ENCODE measurements at regions not wholly inside any gene's neighbourhood (a gene's known extent, or its start where the extent isn't known, plus 50 kb on each side); places are given as distances from the start of the nearest gene placed in this dataset.

DNA sequence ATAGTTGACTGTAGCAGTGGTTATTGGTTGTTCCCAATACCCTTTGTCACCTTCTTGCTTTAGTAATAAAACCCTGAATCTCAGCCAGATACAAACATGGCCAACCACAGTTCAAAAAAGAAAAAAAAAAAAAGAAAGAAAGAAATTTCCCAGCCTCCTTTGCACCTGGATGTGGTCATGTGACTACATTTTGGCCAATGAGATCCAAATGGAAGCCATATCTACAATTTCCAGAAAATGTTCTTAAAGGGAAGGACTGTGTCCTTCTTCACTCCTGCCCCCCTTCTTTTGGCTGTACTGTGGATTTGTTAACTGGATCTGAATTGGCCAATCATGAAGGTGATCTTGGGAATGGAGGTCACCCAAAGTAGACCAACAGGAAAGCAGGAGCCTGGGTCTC is 141.9 kb downstream of the SOX9 start:
- no peak for DNase-seq

DNA sequence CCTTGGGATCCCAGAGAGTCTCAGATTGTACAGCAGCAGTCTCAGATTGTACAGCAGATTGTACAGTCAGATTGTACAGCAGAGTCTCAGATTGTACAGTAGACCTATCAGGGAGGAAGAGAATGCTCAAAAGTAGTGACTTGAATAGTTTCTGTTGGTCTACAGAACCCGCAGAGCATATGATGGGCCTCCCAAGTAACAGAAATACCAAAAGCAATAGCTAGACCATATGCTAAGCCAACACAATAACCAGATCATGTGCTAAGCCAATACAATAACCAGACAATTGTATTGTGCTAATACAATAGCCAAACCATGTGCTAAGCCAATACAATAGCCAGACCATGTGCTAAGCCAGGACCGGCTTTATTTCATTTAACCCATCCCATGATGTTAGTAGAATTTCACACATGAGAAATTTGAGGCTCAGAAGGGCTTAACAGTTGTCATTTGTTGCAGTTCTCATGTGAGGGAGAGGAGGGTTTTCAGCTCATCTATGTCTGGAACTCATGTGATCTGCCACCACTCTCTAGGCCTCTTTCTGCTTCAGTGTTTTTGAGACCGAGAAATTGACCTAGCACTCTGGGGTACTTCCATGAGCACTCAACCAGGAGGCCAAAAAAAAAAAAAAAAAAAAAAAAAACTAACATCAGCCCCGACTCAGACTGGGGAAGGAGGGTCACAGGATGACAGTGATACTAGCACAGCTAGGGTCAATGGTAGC is 144.0 kb downstream of the SOX9 start:
- DNase-seq, result no peak

DNA sequence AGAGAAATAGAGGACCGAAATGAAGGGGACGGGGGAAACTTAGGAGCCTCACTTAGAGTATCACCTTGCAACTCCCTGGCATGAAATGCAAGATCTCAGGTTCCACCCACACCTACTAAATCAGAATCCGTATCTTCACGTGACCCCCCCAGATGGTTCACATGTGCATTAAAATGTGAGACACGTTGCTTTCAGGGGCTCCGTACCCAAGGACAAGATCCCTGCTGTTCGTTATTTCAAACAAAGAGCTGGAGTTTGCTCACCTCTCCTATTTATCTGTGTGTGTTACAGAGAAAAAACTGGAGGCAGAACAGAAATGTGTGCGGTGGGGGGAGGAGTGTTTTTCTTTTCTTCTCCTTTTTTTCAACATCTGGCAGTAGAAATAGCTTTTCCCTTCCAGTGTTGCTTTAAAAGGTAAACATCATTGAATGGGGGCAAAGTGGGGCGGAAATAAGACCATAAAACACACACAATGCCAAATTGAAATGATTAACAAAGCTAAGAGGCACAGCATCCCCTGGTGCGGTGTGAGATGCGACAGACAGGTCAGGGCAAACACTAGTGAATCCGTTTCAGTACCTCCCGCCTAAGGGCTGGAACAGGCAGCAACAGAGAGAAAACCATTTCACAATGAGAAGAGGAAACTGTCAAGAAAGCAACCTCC is 145.4 kb downstream of the SOX9 start:
- peak; percentile 77 for DNase-seq

DNA sequence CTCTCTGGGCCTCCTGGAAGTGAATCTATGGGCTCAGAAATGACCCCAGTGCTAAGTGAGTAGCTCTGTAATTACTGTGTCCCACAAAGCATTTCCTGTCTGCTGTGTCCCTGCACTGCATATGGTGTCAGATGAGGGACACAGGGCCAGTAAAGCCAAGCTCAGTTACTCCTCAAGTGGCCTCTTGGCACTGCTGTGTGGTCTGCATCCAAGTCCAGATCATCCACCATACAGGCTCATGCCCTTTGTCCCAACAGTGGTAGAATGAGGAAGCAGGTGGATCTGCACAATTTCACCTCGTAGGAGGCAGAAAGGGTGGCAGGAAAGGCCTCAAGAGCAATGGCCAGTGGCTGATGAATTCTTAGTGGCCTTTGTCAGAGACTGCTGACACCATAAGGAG is 146.8 kb downstream of the SOX9 start:
- no peak for DNase-seq

DNA sequence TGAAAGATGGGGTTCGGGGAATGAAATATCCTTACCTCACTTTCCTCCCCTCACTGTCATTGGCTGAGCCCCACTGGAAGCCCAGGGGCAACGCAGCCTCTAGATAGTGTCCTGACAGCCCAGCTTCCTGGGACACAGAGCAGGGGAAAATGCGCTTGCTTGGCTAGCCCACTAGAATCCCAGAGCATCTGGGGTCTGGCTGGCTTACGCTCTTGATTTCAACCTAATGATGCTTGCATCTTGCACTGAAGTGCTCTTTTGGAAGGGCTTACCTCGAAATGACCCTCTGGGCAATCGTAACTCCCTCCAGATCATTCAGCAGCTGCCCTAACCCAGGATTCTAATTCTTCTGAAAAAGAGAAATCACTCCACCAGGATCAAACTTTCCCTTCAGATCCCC is 147.6 kb downstream of the SOX9 start:
- DNase-seq, result no peak

DNA sequence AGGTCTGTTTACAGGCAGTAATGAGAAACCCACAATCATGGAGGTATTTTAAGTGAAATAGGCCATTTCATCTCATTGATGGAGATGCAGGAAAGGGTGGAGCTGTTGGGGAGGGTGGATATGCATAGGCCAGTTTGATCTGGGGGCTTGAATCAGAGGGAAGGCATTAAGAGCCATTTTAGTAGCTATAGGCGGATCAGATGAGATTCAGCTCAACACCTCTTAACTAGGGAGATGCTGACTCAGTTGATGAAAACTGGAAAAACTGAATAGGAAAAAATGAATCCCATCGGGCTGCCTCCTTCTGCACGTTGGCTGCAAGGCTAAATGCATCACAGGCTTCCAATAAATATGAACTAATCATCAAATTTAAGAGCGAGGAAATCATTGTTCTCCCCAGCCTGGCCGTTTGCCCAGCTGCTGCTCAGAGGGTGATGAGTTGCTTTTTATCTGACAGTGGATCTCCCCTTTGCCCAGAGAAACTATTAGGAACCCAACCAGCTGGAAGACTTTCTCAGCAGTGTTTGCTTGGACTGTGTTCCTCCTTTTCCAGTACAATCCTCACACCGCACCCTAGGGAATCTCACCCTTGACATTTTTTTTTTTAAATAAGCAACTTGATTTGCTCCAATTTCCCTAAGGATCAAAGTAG is 149.6 kb downstream of the SOX9 start:
- DNase-seq, result peak; percentile 77

DNA sequence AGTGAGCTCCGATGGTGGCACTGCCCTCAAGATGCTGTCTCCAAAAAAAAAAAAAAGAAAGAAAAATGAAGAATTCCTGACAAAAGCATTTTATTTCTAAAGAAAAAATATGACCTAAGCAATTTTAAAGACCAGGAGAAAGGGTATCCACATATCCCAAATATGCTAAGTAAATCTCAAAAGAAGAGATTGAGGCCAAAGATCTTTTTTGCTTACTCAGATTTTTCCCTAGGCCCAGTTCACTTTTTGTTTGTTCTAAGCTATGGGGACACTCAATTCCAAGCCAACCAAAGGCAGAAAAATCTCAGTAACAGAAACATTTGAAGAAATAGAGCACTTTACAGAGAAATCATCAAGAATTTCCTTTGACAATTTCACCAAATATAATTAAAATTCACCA is 150.8 kb downstream of the SOX9 start:
- no peak for DNase-seq

DNA sequence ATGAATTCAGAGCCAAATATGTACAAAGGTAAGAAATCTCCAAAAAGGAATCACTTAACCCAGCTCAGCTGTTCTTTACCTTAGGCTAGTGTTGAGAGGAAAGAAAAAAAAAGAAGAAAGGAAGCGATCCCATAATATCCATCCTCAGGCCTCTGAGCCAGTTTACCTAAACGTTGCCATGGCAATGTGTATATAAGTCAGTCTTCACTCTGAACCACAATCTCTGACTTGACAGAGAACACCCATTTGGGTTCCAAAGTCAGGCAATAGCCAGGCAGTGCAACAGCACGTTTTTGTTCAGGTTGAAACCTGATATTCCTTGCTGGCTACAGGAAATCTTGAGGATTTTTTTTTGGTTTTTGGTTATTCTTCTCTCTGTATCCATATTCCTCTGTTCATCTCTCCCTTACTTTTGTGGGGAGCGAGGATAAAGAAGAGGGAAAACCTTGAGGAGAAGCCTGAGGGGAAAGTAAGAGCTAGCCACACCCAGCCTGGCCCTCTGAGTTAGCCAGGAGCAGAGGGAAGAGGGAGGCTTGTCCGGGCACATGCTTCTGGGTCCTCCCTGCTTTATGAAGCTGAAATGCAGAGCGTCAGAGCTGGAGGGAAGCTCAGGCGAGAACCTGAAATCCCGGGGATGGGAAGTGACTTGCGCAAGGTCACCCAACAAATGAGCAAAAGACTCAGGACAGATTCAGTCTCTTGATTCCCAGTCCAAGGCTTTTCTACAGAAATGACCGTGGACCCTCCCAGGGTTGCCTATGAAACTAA is 152.7 kb downstream of the SOX9 start:
- DNase-seq, result no peak

DNA sequence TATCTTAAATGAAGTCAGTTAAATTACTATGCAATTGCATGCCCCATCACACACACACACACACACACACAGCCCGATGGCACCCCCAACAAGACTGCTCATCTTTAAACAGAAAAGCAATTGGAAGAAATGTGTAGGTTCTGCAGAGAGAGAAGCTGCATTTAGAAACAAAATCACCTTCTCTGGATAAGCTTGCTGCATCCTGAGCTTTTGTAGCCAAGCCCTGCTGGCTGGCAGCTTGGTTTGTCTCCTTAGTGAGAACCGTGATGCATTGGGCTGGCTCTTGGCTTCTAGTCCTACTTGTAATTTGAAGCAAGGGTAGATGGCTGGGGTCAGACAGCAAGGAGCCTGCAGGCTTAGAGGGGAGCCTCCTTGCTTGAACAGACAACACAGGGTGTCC is 153.8 kb downstream of the SOX9 start:
- DNase-seq, result no peak

DNA sequence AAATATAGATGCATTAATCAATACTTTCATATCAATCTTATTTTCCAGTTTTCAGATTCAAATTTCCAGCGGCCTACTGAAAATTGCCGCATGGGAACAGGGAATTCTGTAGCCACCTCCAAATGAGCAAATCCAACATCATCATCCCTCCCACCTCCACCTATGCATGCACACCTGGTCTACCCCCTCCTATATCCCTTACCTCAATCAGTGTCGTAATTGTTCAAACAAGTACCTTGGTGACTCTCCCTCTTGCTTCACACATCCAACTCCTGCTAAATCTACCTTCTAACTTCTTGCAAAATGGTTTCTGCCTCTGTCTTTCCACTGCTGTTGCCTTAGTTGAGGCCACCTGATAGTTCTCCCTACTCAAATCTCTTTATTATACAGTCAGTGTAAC is 160.1 kb downstream of the SOX9 start:
- no peak for DNase-seq

DNA sequence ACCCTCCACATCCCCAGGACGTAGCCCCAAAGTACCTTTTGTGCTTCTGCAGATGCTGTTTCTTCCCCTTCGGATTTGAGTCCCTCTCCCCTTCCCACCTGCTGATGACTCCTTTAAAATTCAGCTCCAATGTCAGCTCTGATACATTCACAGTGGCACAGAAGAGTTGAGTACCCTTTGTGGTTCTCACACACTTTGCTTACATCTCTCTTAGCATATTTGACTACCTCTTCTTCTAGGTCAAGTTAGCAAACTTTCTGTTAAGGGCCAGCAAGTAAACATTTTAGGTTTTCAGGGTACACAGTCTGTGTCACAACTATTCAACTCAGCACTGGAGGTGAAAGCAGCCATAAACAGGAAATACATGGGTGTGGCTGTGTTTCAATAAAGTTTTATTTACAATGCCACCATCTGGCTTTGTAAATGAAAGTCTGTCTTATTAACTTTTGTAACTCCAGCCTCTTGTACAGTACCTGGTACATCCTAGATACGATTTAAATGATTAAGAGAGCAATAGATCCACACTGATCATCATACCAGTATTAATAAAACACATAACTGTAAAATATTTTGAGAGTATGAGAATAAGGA is 161.7 kb downstream of the SOX9 start:
- DNase-seq, result no peak

DNA sequence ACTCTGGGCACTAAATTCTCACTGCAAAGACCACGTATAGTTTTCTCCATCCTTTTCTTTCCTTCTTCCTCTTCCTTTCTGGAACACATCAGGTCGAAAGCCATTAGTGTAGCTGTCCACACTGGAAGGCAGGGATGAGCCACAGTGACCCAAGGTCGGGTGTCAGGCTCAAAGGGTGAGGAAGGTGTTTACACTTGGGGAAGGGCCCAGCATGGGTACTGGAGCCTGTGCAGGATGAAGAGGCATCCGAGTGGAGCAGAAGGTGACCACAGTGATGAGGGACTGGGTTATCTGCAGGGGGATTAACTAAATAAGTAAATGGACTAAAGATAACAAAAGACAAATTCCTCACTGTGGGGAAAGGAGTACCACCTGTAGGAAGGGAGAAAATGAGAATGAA is 164.0 kb downstream of the SOX9 start:
- DNase-seq, result no peak

DNA sequence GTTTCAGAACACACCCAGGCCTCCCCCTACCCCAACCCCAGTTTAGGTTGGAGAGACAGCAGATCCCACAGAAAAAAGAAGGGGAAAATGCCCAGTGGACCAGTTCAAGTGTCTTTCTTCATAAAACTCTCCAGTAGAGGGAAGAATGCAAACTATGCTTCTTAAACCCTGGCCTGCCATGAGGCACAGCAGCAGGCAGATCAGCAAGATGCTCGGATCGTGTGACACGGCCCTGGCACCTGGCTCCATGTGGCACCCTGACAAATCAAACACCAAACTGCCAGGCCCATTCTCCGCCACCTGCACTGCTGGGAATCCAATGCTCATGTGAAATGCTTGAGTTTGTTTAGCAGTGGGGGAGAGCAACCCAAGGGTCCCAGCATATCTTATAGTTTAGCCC is 166.8 kb downstream of the SOX9 start:
- no peak for DNase-seq

DNA sequence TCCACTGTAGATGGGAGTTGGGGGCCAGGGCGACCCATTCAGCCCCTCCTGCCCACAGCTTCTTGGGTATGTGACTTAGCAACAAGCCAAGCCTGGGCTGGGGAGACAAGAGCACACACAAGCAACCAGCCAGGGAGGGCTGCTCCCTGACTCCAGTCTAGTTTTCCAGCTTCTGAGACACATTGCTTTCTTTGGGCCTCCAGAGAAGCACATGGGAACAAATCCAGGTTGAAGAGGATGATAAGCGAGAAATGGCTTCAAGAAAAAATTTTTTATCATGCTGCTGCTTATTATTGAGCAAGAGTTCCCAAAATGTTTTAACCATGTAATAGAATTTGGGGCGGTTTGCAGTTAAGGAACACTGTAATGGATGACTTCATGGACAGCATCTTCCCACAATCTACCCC is 173.7 kb downstream of the SOX9 start:
- no peak for DNase-seq

DNA sequence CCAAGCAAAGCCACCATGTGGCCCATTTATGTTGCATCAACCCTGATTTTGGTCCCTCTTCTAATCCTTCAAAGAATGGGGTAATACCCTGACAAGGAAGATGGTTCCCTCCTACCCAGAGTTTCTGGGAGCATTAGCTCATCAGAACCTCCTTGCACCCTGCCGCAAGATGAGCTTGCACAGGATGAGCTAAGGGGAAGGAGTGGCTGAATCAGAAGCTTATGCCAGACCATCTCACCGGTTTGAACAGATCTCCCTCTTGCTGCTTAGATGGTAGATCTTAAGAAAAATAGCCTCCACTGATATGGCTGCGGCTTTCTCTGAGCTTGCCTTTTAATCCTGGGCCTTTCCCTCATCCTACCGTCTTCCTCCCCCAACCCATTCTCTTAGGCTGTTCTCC is 175.1 kb downstream of the SOX9 start:
- no peak for DNase-seq

DNA sequence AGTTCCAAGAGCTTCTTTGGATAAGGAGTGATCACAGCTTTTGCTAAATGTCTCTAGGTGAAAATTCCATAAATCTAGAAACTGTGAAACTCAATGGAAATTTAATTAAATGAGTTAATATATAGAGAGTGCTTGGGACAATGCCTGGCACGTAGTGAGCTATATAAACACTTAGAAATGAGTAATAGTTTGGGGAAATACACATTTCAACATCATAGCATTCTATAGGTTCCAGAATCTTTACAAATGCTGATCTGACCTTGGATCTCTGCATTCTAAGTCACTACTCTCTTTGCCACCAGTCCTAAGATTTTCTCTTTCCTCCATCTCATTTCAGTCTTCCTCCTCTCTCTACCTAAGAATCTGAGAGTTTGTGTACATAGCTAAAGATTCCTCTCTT is 175.6 kb downstream of the SOX9 start:
- DNase-seq, result no peak

DNA sequence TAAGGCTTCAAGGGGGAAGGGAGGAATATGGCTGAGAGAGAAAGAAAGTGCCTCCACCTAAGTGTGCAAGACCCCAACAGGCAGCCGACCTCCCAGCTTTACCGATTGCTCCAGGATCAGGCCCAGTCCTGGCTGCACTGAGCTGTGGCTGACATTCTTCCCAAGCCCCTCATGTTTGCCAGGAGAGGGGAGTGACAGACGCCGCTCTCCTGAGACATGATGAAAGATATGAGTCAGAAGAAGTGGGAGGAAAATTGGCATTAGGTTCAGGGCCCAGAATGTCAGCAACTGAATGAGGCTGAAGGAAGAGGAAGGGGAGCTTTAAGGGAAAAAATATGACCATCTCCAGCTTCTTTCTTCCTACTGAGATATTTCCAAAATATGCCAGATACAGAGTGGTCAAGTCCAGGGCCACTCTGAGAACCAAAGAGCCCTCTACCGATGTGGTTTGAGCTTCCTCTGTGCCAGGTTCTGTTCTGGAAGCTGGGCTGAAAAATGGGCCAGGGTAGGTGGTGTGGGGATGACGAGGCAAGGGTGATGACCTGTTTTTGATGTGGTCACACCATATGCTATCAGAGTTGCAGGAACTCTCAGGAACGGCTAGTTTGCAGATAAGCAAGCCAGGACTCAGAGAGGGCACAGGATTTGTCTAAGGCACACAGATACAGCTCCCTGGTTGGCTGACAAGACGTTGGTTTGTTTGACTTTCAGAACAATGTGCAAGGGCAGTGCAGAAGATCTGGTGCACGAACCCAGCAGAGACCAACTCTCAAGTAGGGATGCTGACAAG is 176.7 kb downstream of the SOX9 start:
- DNase-seq, result no peak

DNA sequence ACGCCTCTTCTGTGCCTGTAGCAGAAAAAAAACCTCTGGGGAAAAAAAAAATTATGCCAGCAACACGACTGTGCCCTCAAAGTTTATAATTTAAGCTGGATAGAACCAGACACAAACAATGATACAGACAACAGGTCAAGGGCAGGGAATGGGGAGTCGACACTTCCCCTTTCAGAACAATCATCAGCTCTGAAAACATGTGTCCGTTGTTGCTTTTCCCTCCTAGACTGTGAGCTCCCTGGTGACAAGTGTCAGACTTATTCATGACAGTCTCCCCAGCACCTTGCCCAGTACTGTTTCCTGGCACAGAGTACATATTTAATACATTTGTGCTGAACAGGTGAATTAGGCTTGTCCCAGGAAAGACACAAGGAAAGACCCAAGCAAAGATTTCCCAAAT is 178.3 kb downstream of the SOX9 start:
- DNase-seq, result no peak

DNA sequence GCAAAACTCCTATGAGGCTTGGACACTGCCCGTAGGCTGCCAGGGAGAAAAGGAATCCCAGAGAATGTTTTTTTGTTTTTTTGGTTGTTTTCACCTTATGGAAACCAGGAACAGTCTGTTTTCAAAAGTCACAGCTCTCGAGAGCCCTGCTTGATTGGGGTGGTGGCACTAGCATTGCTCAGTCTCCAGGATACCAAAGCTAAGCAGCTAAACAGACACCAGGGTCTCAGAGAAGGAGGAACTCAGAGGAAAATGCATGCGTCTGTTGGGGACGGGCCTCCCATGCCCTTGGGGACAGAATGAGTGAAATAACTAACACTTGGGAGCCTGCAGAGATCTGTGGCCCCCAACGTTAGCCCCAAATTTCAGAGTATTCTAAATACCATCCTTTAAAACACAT is 178.8 kb downstream of the SOX9 start:
- no peak for DNase-seq

DNA sequence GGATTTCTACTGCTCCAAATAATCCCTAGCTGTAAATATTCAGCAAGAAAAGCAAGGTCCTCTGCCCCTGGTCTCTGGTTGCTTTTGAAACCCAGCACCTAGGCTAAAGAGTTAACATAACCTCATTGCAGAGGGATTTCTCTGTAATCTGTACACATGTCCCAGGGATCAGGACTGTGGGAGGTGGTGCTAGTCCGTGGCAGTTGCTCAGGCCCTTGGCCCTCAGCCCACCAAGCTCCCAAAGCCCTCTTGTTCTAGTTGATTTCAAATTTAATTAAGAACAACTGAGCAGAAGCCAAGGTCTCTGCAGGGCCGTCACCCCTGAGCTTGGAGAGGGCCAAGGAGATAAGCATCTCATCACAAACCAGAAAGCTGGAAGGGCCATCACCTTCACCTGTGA is 181.1 kb downstream of the SOX9 start:
- DNase-seq, result no peak

DNA sequence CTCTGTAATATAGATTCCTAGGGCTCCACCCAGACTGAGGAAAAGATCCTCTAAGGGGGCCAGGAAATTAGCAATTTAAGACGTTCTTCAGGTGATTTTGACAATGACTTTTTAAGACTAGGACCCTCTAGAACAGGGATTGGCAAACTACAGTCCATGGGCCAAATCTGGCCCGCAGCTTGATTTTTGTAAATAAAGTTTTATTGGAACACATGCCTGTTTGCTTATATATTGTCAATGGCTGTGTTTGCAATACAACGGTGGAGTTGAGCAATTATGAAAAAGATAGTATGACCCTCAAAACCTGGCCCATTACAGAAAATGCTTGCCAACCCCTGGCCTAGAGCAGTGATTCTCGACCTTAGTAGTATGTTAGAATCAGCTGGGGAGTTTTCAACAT is 181.9 kb downstream of the SOX9 start:
- no peak for DNase-seq
